22Rv1 (cell line): ENCODE measurements at regions not wholly inside any gene's neighbourhood (a gene's known extent, or its start where the extent isn't known, plus 50 kb on each side); places are given as distances from the start of the nearest gene placed in this dataset.

ENCODE experiments used
- H3K27ac ChIP-seq: fragments of 450-650 bp; 2 replicates; pipeline ENCODE4 v1.5.1; 2017
- CTCF ChIP-seq: fragments of 450-650 bp; IDR thresholded peaks from 2 replicates; pipeline ENCODE4 v1.5.1; 2017; ENCODE audit warnings: mild to moderate bottlenecking
- ZFX ChIP-seq: fragments of 450-650 bp; IDR thresholded peaks from 2 replicates; pipeline ENCODE4 v1.6.1; 2017; ENCODE audit warnings: antibody characterized with exemption, borderline replicate concordance

- TF ChIP-seq ZFX (no peak), CTCF (no peak)
Measured at GRCh38 chr3:116630494-116630893, 79.1 kb upstream of the TUSC7 start.

DNA sequence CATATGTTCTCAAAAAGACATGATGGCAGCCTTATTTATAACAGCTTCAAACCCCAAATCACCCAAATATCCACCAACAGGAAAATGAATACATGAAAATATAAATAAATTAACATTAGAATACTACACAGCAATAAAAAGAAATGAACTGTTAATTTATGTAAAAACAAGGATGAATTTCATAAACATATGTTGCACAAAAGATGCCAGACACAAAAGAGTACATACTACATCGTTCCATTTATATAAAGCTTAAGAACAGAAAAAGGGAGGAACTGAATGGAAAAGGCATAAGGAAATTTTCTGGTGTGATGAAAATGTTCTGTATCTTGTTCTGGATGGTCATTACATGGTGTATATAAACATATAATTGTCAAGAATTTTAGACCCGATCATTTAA is 69.9 kb upstream of the TUSC7 start:
- H3K27ac ChIP-seq, result no peak overlapping the region
- TF ChIP-seq CTCF (no peak), ZFX (no peak)

More at GRCh38 chr3:116630494-116630893, 79.1 kb upstream of the TUSC7 start:
- H3K27ac ChIP-seq, result no peak overlapping the region

GRCh38 chr3:116640109-116640508 is 69.5 kb upstream of the TUSC7 start:
- no peak for TF ChIP-seq ZFX
- no peak for TF ChIP-seq CTCF
- no peak overlapping the region for H3K27ac ChIP-seq

GRCh38 chr3:116643001-116643400 is 66.6 kb upstream of the TUSC7 start:
- no peak for TF ChIP-seq CTCF
- no peak for TF ChIP-seq ZFX
- no peak overlapping the region for H3K27ac ChIP-seq

DNA sequence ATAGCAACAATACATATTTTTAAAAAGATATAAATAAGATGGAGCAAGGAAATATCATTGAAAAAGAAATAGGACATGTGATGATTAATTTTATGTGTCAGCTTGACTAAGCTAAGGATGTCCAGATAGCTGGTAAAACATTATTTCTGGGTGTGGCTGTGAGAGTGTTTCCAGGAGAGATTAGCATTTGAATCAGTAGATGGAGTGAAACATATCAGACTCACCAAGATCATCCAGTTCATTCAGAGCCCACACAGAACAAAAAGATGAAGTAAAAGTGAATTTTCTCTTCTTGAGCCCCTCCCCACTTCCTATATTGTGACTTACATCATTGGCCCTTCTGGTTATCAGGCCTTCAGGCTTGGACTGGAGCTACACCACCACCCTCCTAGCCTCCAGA is 61.6 kb upstream of the TUSC7 start:
- H3K27ac ChIP-seq, result no peak overlapping the region
- TF ChIP-seq CTCF, result no peak
- TF ChIP-seq ZFX, result no peak
